K562 (cell line): ENCODE measurements at regions not wholly inside any gene's neighbourhood (a gene's known extent, or its start where the extent isn't known, plus 50 kb on each side); places are given as distances from the start of the nearest gene placed in this dataset.

Source experiments
- ATAC-seq: fragments of 200-7000 bp; cut with Tn5 transposase; 3 replicates; pipeline ENCODE4 v1.9.1; 2020; ENCODE audit warnings: moderate library complexity
- BruUV-seq: library from RNA; stranded (reverse); fragments of 400-500 nt; replicated peaks from 2 replicates; lab custom pipeline; 2021; lab: Mats Ljungman, UMichigan
- CTCF ChIA-PET: fragments of 300-600 bp; formaldehyde crosslinking; extraction: SDS; loops from one replicate; lab custom pipeline; 2021; ENCODE audit warnings: low intra/inter-chr PET ratio; lab: Yijun Ruan, JAX
- POLR2A ChIA-PET: fragments of 300-600, 350-650 bp; sonication (Branson Sonifier 250); formaldehyde crosslinking; extraction: SDS; loops from one replicate; lab custom pipeline; 2021; ENCODE audit warnings: antibody characterized with exemption, inconsistent platforms; lab: Yijun Ruan, JAX
- DNase-seq, 4 experiments: peaks; one replicate each; pipeline versions ENCODE4 v3.0.0 to v3.0.0-alpha.2; 2011 to 2018; ENCODE audit warnings: low spot score in 3 of 4, mixed read lengths in 3 of 4; ENCODE audit errors: extremely low read depth in 1 of 4
- FAIRE-seq: peaks from 2 replicates; lab custom pipeline; 2011; peaks lifted over from hg19 to GRCh38; lab: Jason Lieb, UNC
- H2AFZ ChIP-seq: 2 replicates; pipeline ENCODE4 v1.6.0; 2011; ENCODE audit warnings: low read depth, low read length, control low read depth, inconsistent platforms
- H3K27ac ChIP-seq: fragments of 200-600 bp; 3 replicates; pipeline ENCODE4 v1.8.0; 2011; ENCODE audit warnings: low read depth, mild to moderate bottlenecking, control low read depth, inconsistent platforms, low read length, moderate library complexity, mixed read lengths; ENCODE audit errors: extremely low read depth
- H3K27me3 ChIP-seq, 2 experiments: fragments of 300-600 bp in 1 of 2; 2 replicates in 1 of 2; 3 replicates in 1 of 2; pipeline versions ENCODE4 v1.6.0 to v1.8.0; 2011; ENCODE audit warnings: inconsistent platforms in 2 of 2, low read length in 2 of 2, mild to moderate bottlenecking in 1 of 2, mixed read lengths in 1 of 2, moderate library complexity in 1 of 2; ENCODE audit not compliant: control insufficient read depth in 2 of 2, insufficient read depth in 2 of 2
- H3K36me3 ChIP-seq: fragments of 300-600 bp; 3 replicates; pipeline ENCODE4 v1.8.0; 2011; ENCODE audit warnings: mild to moderate bottlenecking, low read length, inconsistent platforms; ENCODE audit not compliant: control insufficient read depth, insufficient read depth
- H3K4me1 ChIP-seq, 2 experiments: fragments of 200-600 bp in 1 of 2; replicated peaks in 1 of 2; 2 replicates in 1 of 2; 3 replicates in 1 of 2; pipeline versions ENCODE4 v1.5.1 to v1.8.0; 2011; ENCODE audit warnings: inconsistent platforms in 2 of 2, low read length in 2 of 2, mild to moderate bottlenecking in 1 of 2, mixed read lengths in 1 of 2, moderate library complexity in 1 of 2; ENCODE audit not compliant: control insufficient read depth in 2 of 2, insufficient read depth in 2 of 2
- H3K4me2 ChIP-seq: 2 replicates; pipeline ENCODE4 v1.6.1; 2011; ENCODE audit warnings: low read length, control low read depth, inconsistent platforms, mixed read lengths; ENCODE audit not compliant: insufficient read depth
- H3K4me3 ChIP-seq: fragments of 200-600 bp; sonication (generic), shearing (Covaris generic); 2 replicates; pipeline ENCODE4 v1.5.1; 2016; ENCODE audit warnings: control low read depth, inconsistent platforms
- H3K79me2 ChIP-seq: fragments of 200-600 bp; 3 replicates; pipeline ENCODE4 v1.8.0; 2011; ENCODE audit warnings: low read length, inconsistent platforms; ENCODE audit not compliant: control insufficient read depth, insufficient read depth
- H3K9ac ChIP-seq, 2 experiments: 2 replicates each; pipeline versions ENCODE4 v1.6.0 to v1.6.1; 2011; ENCODE audit warnings: low read depth in 2 of 2, low read length in 2 of 2, control low read depth in 1 of 2, inconsistent platforms in 1 of 2, mild to moderate bottlenecking in 1 of 2, mixed read lengths in 1 of 2; ENCODE audit not compliant: insufficient read depth in 1 of 2
- H3K9me1 ChIP-seq: one replicate; pipeline ENCODE4 v1.6.0; 2011; ENCODE audit warnings: inconsistent platforms, mild to moderate bottlenecking, low read length, moderate library complexity; ENCODE audit not compliant: control insufficient read depth, insufficient read depth
- H3K9me3 ChIP-seq: replicated peaks from 2 replicates; pipeline ENCODE4 v1.5.1; 2011; ENCODE audit warnings: low read depth, low read length, inconsistent platforms; ENCODE audit not compliant: control insufficient read depth, insufficient read depth
- H4K20me1 ChIP-seq: replicated peaks from 2 replicates; pipeline ENCODE4 v1.6.1; 2011; ENCODE audit warnings: low read length, inconsistent platforms, mixed read lengths; ENCODE audit not compliant: control insufficient read depth, insufficient read depth
- CBX5 ChIP-seq: IDR thresholded peaks from 2 replicates; pipeline ENCODE4 v1.6.1; 2014; ENCODE audit warnings: low read depth, borderline replicate concordance
- CTBP1 ChIP-seq: fragments of 450-650 bp; IDR thresholded peaks from 2 replicates; pipeline ENCODE4 v1.6.1; 2016; ENCODE audit warnings: borderline replicate concordance
- DPF2 ChIP-seq: fragments of 450-650 bp; IDR thresholded peaks from 2 replicates; pipeline ENCODE4 v1.6.1; 2016
- GATA2 ChIP-seq: sonication (generic); formaldehyde crosslinking; IDR thresholded peaks from 2 replicates; pipeline ENCODE4 v1.4.0; 2020; ENCODE audit warnings: mild to moderate bottlenecking, missing genetic modification reagents
- KLF10 ChIP-seq: fragments of 250-450 bp; sonication (Bioruptor Pico); IDR thresholded peaks from 2 replicates; pipeline ENCODE4 v1.6.1; 2021; ENCODE audit warnings: matching md5 sums
- MEF2D ChIP-seq: conservative IDR thresholded peaks from 2 replicates; pipeline ENCODE4 v1.6.1; 2016; ENCODE audit warnings: low read depth, missing genetic modification characterization, missing compliant biosample characterization
- MXI1 ChIP-seq: IDR thresholded peaks from 2 replicates; pipeline ENCODE4 v1.6.1; 2011; ENCODE audit warnings: low read depth, mild to moderate bottlenecking, improper control_type of control experiment, low read length
- NCOA4 ChIP-seq: fragments of 450-650 bp; IDR thresholded peaks from 2 replicates; pipeline ENCODE4 v1.6.1; 2018; ENCODE audit warnings: mild to moderate bottlenecking; ENCODE audit not compliant: partially characterized antibody
- NONO ChIP-seq, 2 experiments: fragments of 200-400 bp in 1 of 2; fragments of 450-650 bp in 1 of 2; formaldehyde crosslinking in 1 of 2; IDR thresholded peaks; 2 replicates each; pipeline ENCODE4 v1.6.1; 2017; ENCODE audit warnings: low read depth in 2 of 2, mild to moderate bottlenecking in 2 of 2, moderate library complexity in 2 of 2, low read length in 1 of 2
- NR2C2 ChIP-seq, 2 experiments: fragments of 200-800 bp in 1 of 2; sonication (Bioruptor generic) in 1 of 2; sonication (generic) in 1 of 2; formaldehyde crosslinking in 1 of 2; IDR thresholded peaks; 2 replicates each; pipeline versions ENCODE4 v1.6.1 to v1.8.0; 2016 to 2022; ENCODE audit warnings: mild to moderate bottlenecking in 1 of 2, missing compliant biosample characterization in 1 of 2, missing genetic modification characterization in 1 of 2, missing genetic modification reagents in 1 of 2
- RCOR1 ChIP-seq, 2 experiments: IDR thresholded peaks; 2 replicates each; pipeline ENCODE4 v1.6.1; 2012; ENCODE audit warnings: low read depth in 2 of 2, low read length in 2 of 2, borderline replicate concordance in 1 of 2, improper control_type of control experiment in 1 of 2
- SAFB2 ChIP-seq: fragments of 200-400 bp; formaldehyde crosslinking; IDR thresholded peaks from 2 replicates; pipeline ENCODE4 v1.6.1; 2018; ENCODE audit warnings: borderline replicate concordance, low read length, low read depth, moderate library complexity; ENCODE audit not compliant: severe bottlenecking
- SMARCC2 ChIP-seq: fragments of 450-650 bp; IDR thresholded peaks from 2 replicates; pipeline ENCODE4 v1.6.1; 2017; ENCODE audit warnings: antibody characterized with exemption, moderate library complexity, mild to moderate bottlenecking, low read depth
- SPI1 ChIP-seq: IDR thresholded peaks from 2 replicates; pipeline ENCODE4 v1.6.1; 2011; ENCODE audit warnings: low read depth, low read length, control low read depth, borderline replicate concordance
- TEAD1 ChIP-seq, 2 experiments: fragments of 450-650 bp in 1 of 2; sonication (generic) in 1 of 2; formaldehyde crosslinking; IDR thresholded peaks; 2 replicates each; pipeline versions ENCODE4 v1.4.0 to v1.8.0; 2020 to 2022; ENCODE audit warnings: mild to moderate bottlenecking in 2 of 2, missing genetic modification reagents in 1 of 2
- TRIM24 ChIP-seq, 2 experiments: fragments of 450-650 bp; IDR thresholded peaks; 2 replicates each; pipeline ENCODE4 v1.6.1; 2016
- XRCC4 ChIP-seq: IDR thresholded peaks from one replicate; pipeline ENCODE4 v1.6.1; 2011; ENCODE audit not compliant: insufficient read depth, insufficient read length; ENCODE audit errors: extremely low read depth
- WGBS: fragments of 100-300 bp; shearing (Covaris generic); methylation state at CpG from one replicate; pipeline ENCODE4 v1.1.6; 2016; ENCODE audit warnings: low coverage, mixed read lengths; ENCODE audit not compliant: insufficient coverage; ENCODE audit errors: missing lambda C conversion rate; 5-methylcytosine and 5-hydroxymethylcytosine counted together
- in situ Hi-C: fragments of 300-500 bp; cut with MboI; formaldehyde crosslinking; loops from 4 replicates; pipeline ENCODE4 v1.15.0; 2018; ENCODE audit warnings: inconsistent platforms, mixed read lengths
- intact Hi-C: fragments of 100-400 bp; cut with micrococcal nuclease; formaldehyde crosslinking; loops from 2 replicates; pipeline ENCODE4 v1.14.2; 2022
- TF ChIP-seq, protein P1 (sequence below), 2 experiments: fragments of 150-350 bp in 1 of 2; IDR thresholded peaks; 2 replicates each; pipeline ENCODE4 v1.6.1; 2012 to 2016; ENCODE audit warnings: low read depth in 2 of 2, low read length in 2 of 2, mild to moderate bottlenecking in 1 of 2, moderate library complexity in 1 of 2

DNA sequence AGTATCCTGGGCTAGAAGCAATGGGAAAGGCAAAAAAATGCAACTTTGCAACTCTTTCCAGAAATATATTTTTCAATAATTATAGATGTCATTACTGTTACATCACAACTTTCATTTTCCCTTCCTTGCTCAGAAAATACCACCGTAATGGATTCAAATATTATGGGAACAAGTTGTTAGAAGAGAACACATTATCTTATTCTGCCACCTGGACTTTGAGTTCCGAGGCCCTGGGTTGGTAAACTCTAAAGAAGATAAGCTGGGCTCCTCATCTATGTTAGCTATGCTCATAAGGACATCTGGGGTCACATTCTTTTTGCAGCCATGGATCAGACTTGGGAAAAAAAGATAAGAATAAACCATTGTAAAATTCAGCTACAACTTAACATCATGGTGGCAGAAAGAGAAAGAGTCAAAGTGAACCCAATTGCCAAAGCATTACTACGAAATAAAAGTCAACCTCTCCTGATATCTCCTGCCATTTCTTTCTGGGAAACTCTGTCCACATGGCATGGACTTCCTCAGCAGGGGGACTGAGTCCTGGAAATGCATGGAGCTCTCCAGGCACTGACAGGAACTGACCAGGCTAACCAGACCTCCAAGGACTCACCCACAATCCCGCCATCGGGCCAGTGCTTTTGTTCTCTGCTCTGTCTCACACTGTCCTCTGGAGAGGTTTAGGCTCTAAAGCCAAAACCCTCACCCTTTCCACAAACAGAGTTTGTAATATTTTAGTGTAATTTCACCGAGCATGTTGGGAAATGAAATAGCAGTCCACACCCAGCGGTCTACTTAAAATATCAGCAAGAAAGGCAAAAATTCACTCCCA, 499.1 kb upstream of the RUNX1 start:
- Histone ChIP-seq H3K36me3 (no peaks in the 10 kb centered on the region), H3K27ac (peak overlapping the region; percentile 57), H3K9me1 (no peaks in the 10 kb centered on the region), H3K79me2 (no peaks in the 10 kb centered on the region), H3K4me3 (no peak overlapping the region), H3K27me3 (no peaks in the 10 kb centered on the region), H2AFZ (peak overlapping the region; percentile 83), H3K4me1 (peaks cover 0 to 27% of the 10 kb centered on the region in 2 experiments; a peak in 2 of 5 replicates), H3K9me3 (peaks cover 6% of the 10 kb centered on the region; the same call in 1 of the 2 replicates), H4K20me1 (no peaks in the 10 kb centered on the region), H3K4me2 (peak overlapping the region; percentile 67), H3K9ac (peak overlapping the region in 1 of 2 experiments; percentile 35; a peak in 2 of 4 replicates)
- intact Hi-C loops (no loop called here), in situ Hi-C loops (no loop called here)
- 5% methylated on average over 7 of the region's 7 CpGs for WGBS
- POLR2A ChIA-PET = interaction anchor here (0.6 to 2.1 kb wide), 13 partner anchors 12 to 933 kb away, joined by 3 to 4 read pairs (median 3); partner anchors contain the start of gene RCAN1
- CTCF ChIA-PET = no interaction called here
- ATAC-seq (peak; percentile 88), FAIRE-seq (peak; percentile 78), DNase-seq (peak; percentile 53 to 84 (median 68))
- BruUV-seq = no TSS peak
- peak in 1 of 2 experiments; percentile 52; a peak in 1 of 4 replicates for TF ChIP-seq TEAD1 (CRISPR knock-in tag; IDR thresholded peaks at IDR 0.05)
- TF ChIP-seq SMARCC2 = peak; percentile 86; the same call in 1 of the 2 replicates
- TF ChIP-seq MEF2D (tag) = 0 out of 2 replicates have a peak, but pooled peaks have one; percentile 6
- peak in 1 of 2 experiments; percentile 79; a peak in 1 of 4 replicates for TF ChIP-seq RCOR1 (IDR thresholded peaks at IDR 0.05; ENCODE audit: borderline replicate concordance in 1 of 2, low read depth in 2 of 2, low read length in 2 of 2)
- TF ChIP-seq MXI1 = no peak
- TF ChIP-seq CTBP1 = peak; percentile 69; the same call in 1 of the 2 replicates
- TF ChIP-seq TRIM24 (IDR thresholded peaks at IDR 0.05) = peak in 1 of 2 experiments; percentile 85; a peak in 3 of 4 replicates
- no peak for TF ChIP-seq NONO (IDR thresholded peaks at IDR 0.05; ENCODE audit: low read depth in 2 of 2, low read length in 1 of 2)
- no peak for TF ChIP-seq NCOA4
- TF ChIP-seq DPF2 = peak; percentile 95
- peak; percentile 8; the same call in 1 of the 2 replicates for TF ChIP-seq SPI1
- TF ChIP-seq CBX5 = no peak
- no peak for TF ChIP-seq SAFB2
- no peak for TF ChIP-seq KLF10
- TF ChIP-seq XRCC4 = no peak
- TF ChIP-seq GATA2 (CRISPR knock-in tag) = peak; percentile 81
- TF ChIP-seq, protein P1, sequence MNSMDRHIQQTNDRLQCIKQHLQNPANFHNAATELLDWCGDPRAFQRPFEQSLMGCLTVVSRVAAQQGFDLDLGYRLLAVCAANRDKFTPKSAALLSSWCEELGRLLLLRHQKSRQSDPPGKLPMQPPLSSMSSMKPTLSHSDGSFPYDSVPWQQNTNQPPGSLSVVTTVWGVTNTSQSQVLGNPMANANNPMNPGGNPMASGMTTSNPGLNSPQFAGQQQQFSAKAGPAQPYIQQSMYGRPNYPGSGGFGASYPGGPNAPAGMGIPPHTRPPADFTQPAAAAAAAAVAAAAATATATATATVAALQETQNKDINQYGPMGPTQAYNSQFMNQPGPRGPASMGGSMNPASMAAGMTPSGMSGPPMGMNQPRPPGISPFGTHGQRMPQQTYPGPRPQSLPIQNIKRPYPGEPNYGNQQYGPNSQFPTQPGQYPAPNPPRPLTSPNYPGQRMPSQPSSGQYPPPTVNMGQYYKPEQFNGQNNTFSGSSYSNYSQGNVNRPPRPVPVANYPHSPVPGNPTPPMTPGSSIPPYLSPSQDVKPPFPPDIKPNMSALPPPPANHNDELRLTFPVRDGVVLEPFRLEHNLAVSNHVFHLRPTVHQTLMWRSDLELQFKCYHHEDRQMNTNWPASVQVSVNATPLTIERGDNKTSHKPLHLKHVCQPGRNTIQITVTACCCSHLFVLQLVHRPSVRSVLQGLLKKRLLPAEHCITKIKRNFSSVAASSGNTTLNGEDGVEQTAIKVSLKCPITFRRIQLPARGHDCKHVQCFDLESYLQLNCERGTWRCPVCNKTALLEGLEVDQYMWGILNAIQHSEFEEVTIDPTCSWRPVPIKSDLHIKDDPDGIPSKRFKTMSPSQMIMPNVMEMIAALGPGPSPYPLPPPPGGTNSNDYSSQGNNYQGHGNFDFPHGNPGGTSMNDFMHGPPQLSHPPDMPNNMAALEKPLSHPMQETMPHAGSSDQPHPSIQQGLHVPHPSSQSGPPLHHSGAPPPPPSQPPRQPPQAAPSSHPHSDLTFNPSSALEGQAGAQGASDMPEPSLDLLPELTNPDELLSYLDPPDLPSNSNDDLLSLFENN (IDR thresholded peaks at IDR 0.05; ENCODE audit: low read depth in 2 of 2, low read length in 2 of 2) = 0 out of 4 replicates have a peak, but pooled peaks of 1 of the 2 experiments have one; percentile 40
- no peak for TF ChIP-seq NR2C2 (CRISPR knock-in tag; IDR thresholded peaks at IDR 0.05)
- peak; percentile 60; the same call in 1 of the 2 replicates for TF ChIP-seq NR2C2 (tag; IDR thresholded peaks at IDR 0.05)
